Medulla oblongata (tissue), 1 donor: ENCODE measurements at regions not wholly inside any gene's neighbourhood (a gene's known extent, or its start where the extent isn't known, plus 50 kb on each side); places are given as distances from the start of the nearest gene placed in this dataset.

ENCODE experiments used
- DNase-seq: peaks from one replicate; pipeline ENCODE4 v3.0.0-alpha.2; 2015; ENCODE audit errors: extremely low spot score

- DNase-seq, result no peak
These were observed 97.4 kb upstream of the POU2AF2 start for GRCh38 chr11:111148121-111148520.

- DNase-seq, result no peak
These were observed 107.7 kb upstream of the POU2AF2 start for GRCh38 chr11:111137846-111138245.

GRCh38 chr11:111135778-111136570 is 109.6 kb upstream of the POU2AF2 start:
- DNase-seq, result no peak

- no peak for DNase-seq
These were observed 110.4 kb upstream of the POU2AF2 start for GRCh38 chr11:111135101-111135500.

GRCh38 chr11:111128076-111128870 is 117.3 kb upstream of the POU2AF2 start:
- DNase-seq, result no peak

- DNase-seq, result no peak
These were observed 120.8 kb upstream of the POU2AF2 start for GRCh38 chr11:111124724-111125123.

- DNase-seq, result no peak
These were observed 121.8 kb upstream of the POU2AF2 start for GRCh38 chr11:111123463-111124398.

- DNase-seq, result no peak
These were observed 124.7 kb upstream of the POU2AF2 start for GRCh38 chr11:111120696-111121302.

GRCh38 chr11:111120161-111120560 is 125.4 kb upstream of the POU2AF2 start:
- peak; percentile 4 for DNase-seq

- DNase-seq, result no peak
These were observed 125.8 kb upstream of the POU2AF2 start for GRCh38 chr11:111119751-111120150.

GRCh38 chr11:111115890-111116289 is 129.6 kb upstream of the POU2AF2 start:
- no peak for DNase-seq

- no peak for DNase-seq
These were observed 131.4 kb upstream of the POU2AF2 start for GRCh38 chr11:111114091-111114490.

GRCh38 chr11:111112614-111113013 is 132.9 kb upstream of the POU2AF2 start:
- DNase-seq, result no peak

GRCh38 chr11:111107501-111107900 is 138.0 kb upstream of the POU2AF2 start:
- no peak for DNase-seq

- DNase-seq, result no peak
These were observed 138.9 kb upstream of the POU2AF2 start for GRCh38 chr11:111106641-111107040.

GRCh38 chr11:111105566-111105965 is 140.0 kb upstream of the POU2AF2 start:
- no peak for DNase-seq

GRCh38 chr11:111104185-111104584 is 141.3 kb upstream of the POU2AF2 start:
- no peak for DNase-seq

GRCh38 chr11:111101881-111102280 is 143.6 kb upstream of the POU2AF2 start:
- DNase-seq, result no peak

- no peak for DNase-seq
These were observed 146.4 kb upstream of the POU2AF2 start for GRCh38 chr11:111099028-111099713.

GRCh38 chr11:111098091-111098490 is 147.4 kb upstream of the POU2AF2 start:
- no peak for DNase-seq

GRCh38 chr11:111097191-111097590 is 148.3 kb upstream of the POU2AF2 start:
- DNase-seq, result no peak
